ENCODE measurements at regions not wholly inside any gene's neighbourhood (a gene's known extent, or its start where the extent isn't known, plus 50 kb on each side); places are given as distances from the start of the nearest gene placed in this dataset.
"Not testable (repeated sequence)": the region's sequence is repeated elsewhere in the genome, so short reads cannot be mapped to it uniquely, and the experiment has no call there.

DNA sequence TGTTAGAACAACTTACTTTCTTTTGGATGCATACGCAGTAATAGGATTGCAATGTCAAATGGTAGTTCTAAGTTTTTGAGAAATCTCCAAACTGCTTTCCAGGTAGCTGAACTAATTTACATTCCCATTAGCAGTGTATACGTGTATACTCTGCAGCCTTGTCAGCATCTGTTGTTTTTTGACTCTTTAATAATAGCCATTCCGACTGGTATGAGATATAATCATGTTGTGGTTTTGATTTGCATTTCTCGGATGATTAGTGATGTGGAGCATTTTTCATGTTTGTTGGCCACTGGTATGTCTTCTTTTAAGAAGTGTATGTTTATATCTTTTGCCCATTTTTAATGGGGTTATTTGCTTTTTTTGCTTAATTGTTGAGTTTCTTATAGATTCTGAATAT lies 76.9 kb upstream of the HNRNPA1L2 start:
- DNase-seq (ENCODE audit: extremely low spot score); POLR2A ChIA-PET; CTCF ChIA-PET: not testable (repeated sequence)

DNA sequence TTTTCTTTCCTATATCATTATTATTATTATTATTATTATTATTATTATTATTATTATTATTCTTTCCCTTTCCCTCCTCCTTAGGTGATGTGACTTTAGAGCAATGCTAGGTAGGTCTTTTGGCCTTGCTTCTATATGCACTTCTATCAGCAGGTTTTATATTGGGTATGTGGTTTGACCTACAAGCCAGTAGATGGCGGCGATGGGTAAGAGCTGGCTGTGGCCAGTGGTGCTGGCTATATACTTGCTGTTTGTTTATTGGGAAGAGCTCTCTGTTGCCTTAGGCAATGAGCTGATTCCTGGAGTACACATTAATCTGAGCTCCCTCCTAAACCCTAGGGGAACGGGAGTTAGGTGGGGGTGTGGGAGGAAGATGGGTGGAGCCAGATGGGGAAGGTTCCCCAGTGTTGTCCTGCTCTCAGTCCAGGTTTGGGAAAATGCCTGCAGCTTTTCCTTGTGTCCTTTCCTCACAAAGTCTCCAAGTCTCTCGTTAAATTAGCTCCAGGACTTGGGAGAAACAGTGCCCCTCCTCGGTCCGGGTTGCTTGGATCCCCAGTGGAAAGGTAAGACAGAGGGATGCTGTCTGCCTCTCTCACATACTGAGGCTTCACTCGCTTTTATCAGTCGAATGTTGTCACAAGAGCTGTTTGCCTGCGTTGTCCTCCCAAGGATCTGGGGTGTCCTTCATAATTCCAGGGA lies 72.2 kb upstream of the HNRNPA1L2 start:
- TF ChIP-seq, protein P1, sequence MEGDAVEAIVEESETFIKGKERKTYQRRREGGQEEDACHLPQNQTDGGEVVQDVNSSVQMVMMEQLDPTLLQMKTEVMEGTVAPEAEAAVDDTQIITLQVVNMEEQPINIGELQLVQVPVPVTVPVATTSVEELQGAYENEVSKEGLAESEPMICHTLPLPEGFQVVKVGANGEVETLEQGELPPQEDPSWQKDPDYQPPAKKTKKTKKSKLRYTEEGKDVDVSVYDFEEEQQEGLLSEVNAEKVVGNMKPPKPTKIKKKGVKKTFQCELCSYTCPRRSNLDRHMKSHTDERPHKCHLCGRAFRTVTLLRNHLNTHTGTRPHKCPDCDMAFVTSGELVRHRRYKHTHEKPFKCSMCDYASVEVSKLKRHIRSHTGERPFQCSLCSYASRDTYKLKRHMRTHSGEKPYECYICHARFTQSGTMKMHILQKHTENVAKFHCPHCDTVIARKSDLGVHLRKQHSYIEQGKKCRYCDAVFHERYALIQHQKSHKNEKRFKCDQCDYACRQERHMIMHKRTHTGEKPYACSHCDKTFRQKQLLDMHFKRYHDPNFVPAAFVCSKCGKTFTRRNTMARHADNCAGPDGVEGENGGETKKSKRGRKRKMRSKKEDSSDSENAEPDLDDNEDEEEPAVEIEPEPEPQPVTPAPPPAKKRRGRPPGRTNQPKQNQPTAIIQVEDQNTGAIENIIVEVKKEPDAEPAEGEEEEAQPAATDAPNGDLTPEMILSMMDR (IDR thresholded peaks at IDR 0.05; ENCODE audit: control extremely low read depth, extremely low read depth, low read depth, missing control alignments): peak; percentile 62
- DNase-seq (ENCODE audit: extremely low spot score); POLR2A ChIA-PET: not testable (repeated sequence)
- CTCF ChIA-PET: interaction anchor here (0.7 to 1.2 kb wide), 2 partner anchors 224 to 239 kb away, joined by 3 read pairs; no protein-coding TSS in a partner anchor

DNA sequence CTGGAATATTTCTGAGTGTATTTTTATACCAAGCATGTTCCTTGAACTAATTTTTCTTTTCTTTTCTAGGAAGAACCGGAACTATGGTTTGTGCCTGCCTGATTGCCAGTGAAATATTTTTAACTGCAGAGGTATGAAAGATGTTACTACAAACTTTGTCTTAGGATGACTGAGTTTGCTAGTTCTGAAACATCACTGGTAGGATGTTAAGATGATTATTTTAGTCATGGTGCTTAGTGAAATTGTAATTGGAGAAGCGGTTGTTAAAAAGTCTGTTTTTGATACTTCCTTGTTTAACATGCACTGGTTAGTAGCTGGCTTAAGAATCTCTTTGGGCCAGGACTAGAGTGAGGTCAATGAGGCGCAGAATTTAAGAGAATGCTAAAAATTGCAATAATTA lies 71.1 kb upstream of the HNRNPA1L2 start:
- DNase-seq (ENCODE audit: extremely low spot score); CTCF ChIA-PET; POLR2A ChIA-PET: not testable (repeated sequence)

DNA sequence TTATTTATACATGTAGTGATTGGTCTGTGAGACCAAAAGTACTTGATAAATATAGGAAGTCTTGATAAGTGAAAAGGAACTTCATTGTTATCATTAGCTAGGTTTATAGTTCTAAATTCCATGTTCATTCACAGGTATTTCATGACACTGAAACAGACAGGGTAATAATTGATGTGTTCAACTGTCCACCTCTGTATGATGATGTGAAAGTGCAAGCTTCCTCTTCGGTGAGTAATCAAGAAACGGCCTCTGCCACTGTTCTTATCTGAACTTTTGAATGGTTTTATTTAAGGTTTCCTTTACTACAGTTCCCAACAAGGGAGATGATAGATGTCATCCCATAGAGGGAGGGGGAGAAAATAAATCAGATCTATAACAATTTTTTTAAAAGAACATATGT lies 59.3 kb upstream of the HNRNPA1L2 start:
- POLR2A ChIA-PET; DNase-seq (ENCODE audit: extremely low spot score); CTCF ChIA-PET: not testable (repeated sequence)
